Endothelial cell of umbilical vein (primary cell): ENCODE measurements at regions not wholly inside any gene's neighbourhood (a gene's known extent, or its start where the extent isn't known, plus 50 kb on each side); places are given as distances from the start of the nearest gene placed in this dataset.

Experiments
- BruUV-seq: library from RNA; stranded (reverse); fragments of 400-500 nt; replicated peaks from 2 replicates; lab custom pipeline; 2021; lab: Mats Ljungman, UMichigan
- CTCF ChIA-PET: fragments of 300-600, 350-600 bp; sonication (Branson Sonifier 250); formaldehyde crosslinking; loops from one replicate; lab custom pipeline; 2021; ENCODE audit warnings: antibody characterized with exemption, inconsistent platforms; lab: Charles Lee
- POLR2A ChIA-PET: fragments of 300-600, 350-600 bp; sonication (Branson Sonifier 250); formaldehyde crosslinking; loops from one replicate; lab custom pipeline; 2021; ENCODE audit warnings: antibody characterized with exemption, inconsistent platforms; lab: Charles Lee
- DNase-seq: peaks from one replicate; pipeline ENCODE4 v3.0.0-alpha.2; 2011; ENCODE audit warnings: low read depth, low spot score
- FAIRE-seq: peaks from 2 replicates; lab custom pipeline; 2011; peaks lifted over from hg19 to GRCh38; lab: Jason Lieb, UNC
- H2AFZ ChIP-seq: 2 replicates; pipeline ENCODE4 v1.6.0; 2012; ENCODE audit warnings: low read depth, low read length, control low read depth, inconsistent platforms
- H3K27ac ChIP-seq: 2 replicates; pipeline ENCODE4 v1.5.1; 2011; ENCODE audit warnings: low read depth, mild to moderate bottlenecking, control low read depth, low read length, moderate library complexity; ENCODE audit not compliant: insufficient read depth
- H3K27me3 ChIP-seq, 2 experiments: 2 replicates each; pipeline versions ENCODE4 v1.6.0 to v1.6.1; 2011; ENCODE audit warnings: low read length in 2 of 2, mixed read lengths in 1 of 2; ENCODE audit not compliant: control insufficient read depth in 2 of 2, insufficient read depth in 2 of 2
- H3K36me3 ChIP-seq, 2 experiments: 2 replicates in 1 of 2; 3 replicates in 1 of 2; pipeline ENCODE4 v1.5.1; 2011; ENCODE audit warnings: low read length in 2 of 2, mild to moderate bottlenecking in 1 of 2, moderate library complexity in 1 of 2; ENCODE audit not compliant: control insufficient read depth in 2 of 2, insufficient read depth in 2 of 2; ENCODE audit errors: extremely low read depth in 1 of 2
- H3K4me1 ChIP-seq: 3 replicates; pipeline ENCODE4 v1.5.1; 2011; ENCODE audit warnings: mild to moderate bottlenecking, low read length; ENCODE audit not compliant: control insufficient read depth, insufficient read depth; ENCODE audit errors: extremely low read depth
- H3K4me2 ChIP-seq: 2 replicates; pipeline ENCODE4 v1.6.1; 2011; ENCODE audit warnings: low read length, control low read depth, mixed read lengths; ENCODE audit not compliant: insufficient read depth
- H3K4me3 ChIP-seq, 3 experiments: fragments of 200-600 bp in 1 of 3; sonication (generic), shearing (Covaris generic) in 1 of 3; replicated peaks in 1 of 3; 2 replicates each; pipeline ENCODE4 v1.5.1; 2011 to 2016; ENCODE audit warnings: control low read depth in 3 of 3, low read length in 3 of 3, mild to moderate bottlenecking in 2 of 3, inconsistent platforms in 1 of 3, low read depth in 1 of 3, moderate library complexity in 1 of 3; ENCODE audit not compliant: insufficient read depth in 1 of 3
- H3K79me2 ChIP-seq: 2 replicates; pipeline ENCODE4 v1.6.0; 2012; ENCODE audit warnings: low read length, inconsistent platforms; ENCODE audit not compliant: control insufficient read depth, insufficient read depth
- H3K9ac ChIP-seq: replicated peaks from 2 replicates; pipeline ENCODE3; 2011; ENCODE audit warnings: low read length, control low read depth; ENCODE audit not compliant: insufficient read depth; ENCODE audit errors: extremely low read depth
- H3K9me1 ChIP-seq: replicated peaks from 3 replicates; pipeline ENCODE4 v1.6.0; 2011; ENCODE audit warnings: mild to moderate bottlenecking, low read length; ENCODE audit not compliant: control insufficient read depth, insufficient read depth; ENCODE audit errors: extremely low read depth
- H3K9me3 ChIP-seq: replicated peaks from 2 replicates; pipeline ENCODE4 v1.5.1; 2012; ENCODE audit warnings: low read length, inconsistent platforms; ENCODE audit not compliant: control insufficient read depth, insufficient read depth
- H4K20me1 ChIP-seq: replicated peaks from 2 replicates; pipeline ENCODE3; 2011; ENCODE audit warnings: mild to moderate bottlenecking, low read length; ENCODE audit not compliant: control insufficient read depth, insufficient read depth; ENCODE audit errors: extremely low read depth
- CTCF ChIP-seq, 2 donors: IDR thresholded peaks; 1 replicate in 1 of 2; 2 replicates in 1 of 2; pipeline ENCODE4 v1.5.1; 2011; ENCODE audit warnings: low read length in 2 of 2, mild to moderate bottlenecking in 2 of 2, moderate library complexity in 2 of 2, control low read depth in 1 of 2, inconsistent platforms in 1 of 2, low read depth in 1 of 2; ENCODE audit not compliant: insufficient read depth in 1 of 2; ENCODE audit errors: extremely low read depth in 1 of 2
- EZH2 ChIP-seq: IDR thresholded peaks from 2 replicates; pipeline ENCODE4 v1.6.1; 2012; ENCODE audit warnings: borderline replicate concordance, low read depth, mild to moderate bottlenecking, moderate library complexity, low read length, inconsistent platforms; ENCODE audit not compliant: severe bottlenecking
- FOS ChIP-seq: IDR thresholded peaks from 2 replicates; pipeline ENCODE4 v1.6.1; 2011; ENCODE audit warnings: mild to moderate bottlenecking, low read length, moderate library complexity, borderline replicate concordance; ENCODE audit not compliant: insufficient read depth
- GATA2 ChIP-seq: IDR thresholded peaks from 2 replicates; pipeline ENCODE4 v1.7.0; 2011; ENCODE audit warnings: low read depth, mild to moderate bottlenecking, moderate library complexity, mixed read lengths, low read length; ENCODE audit not compliant: insufficient read length, insufficient read depth
- JUN ChIP-seq: IDR thresholded peaks from 2 replicates; pipeline ENCODE4 v1.6.1; 2011; ENCODE audit warnings: borderline replicate concordance, low read depth; ENCODE audit not compliant: insufficient read length, insufficient read depth
- MAX ChIP-seq: IDR thresholded peaks from 2 replicates; pipeline ENCODE4 v1.6.1; 2011; ENCODE audit not compliant: insufficient read depth, insufficient read length
- MYC ChIP-seq: IDR thresholded peaks from one replicate; pipeline ENCODE4 v1.6.1; 2011; ENCODE audit warnings: mild to moderate bottlenecking, low read depth, low read length
- POLR2A ChIP-seq: IDR thresholded peaks from 2 replicates; pipeline ENCODE4 v1.6.1; 2012; ENCODE audit warnings: low read depth, mild to moderate bottlenecking, control low read depth, low read length
- POLR2AphosphoS5 ChIP-seq: IDR thresholded peaks from 2 replicates; pipeline ENCODE4 v1.6.1; 2012; ENCODE audit warnings: low read depth, mild to moderate bottlenecking, control low read depth, low read length, moderate library complexity; ENCODE audit not compliant: insufficient read depth
- dilution Hi-C: fragments of 300-500 bp; cut with MboI; formaldehyde crosslinking; loops from one replicate; pipeline ENCODE4 v1.15.0; 2019; ENCODE audit warnings: low sequenced_read_pairs; ENCODE audit not compliant: extremely low pct_ligation_motif_present
- intact Hi-C: fragments of 100-400 bp; cut with micrococcal nuclease; formaldehyde crosslinking; loops from one replicate; pipeline ENCODE4 v1.10.0; 2022

GRCh38 chr10:84768132-84768531, 439.7 kb downstream of the CCSER2 start:
- Histone ChIP-seq H3K9me1 (no peaks in the 10 kb centered on the region), H3K4me1 (no peaks in the 10 kb centered on the region), H3K9ac (no peak overlapping the region), H4K20me1 (no peaks in the 10 kb centered on the region), H3K79me2 (no peaks in the 10 kb centered on the region), H3K27ac (no peak overlapping the region), H3K9me3 (no peaks in the 10 kb centered on the region), H3K36me3 (no peaks in the 10 kb centered on the region), H3K4me3 (no peak overlapping the region), H2AFZ (no peak overlapping the region), H3K4me2 (no peak overlapping the region), H3K27me3 (no peaks in the 10 kb centered on the region)
- no TSS peak for BruUV-seq
- FAIRE-seq (no peak), DNase-seq (no peak)
- TF ChIP-seq MAX (no peak), GATA2 (no peak), MYC (no peak), FOS (no peak), EZH2 (no peak), JUN (no peak), POLR2A (no peak), POLR2AphosphoS5 (no peak)
- intact Hi-C loops (no loop called here), dilution Hi-C loops (no loop called here)
- ChIA-PET POLR2A (no interaction called here), CTCF (no interaction called here)

GRCh38 chr10:84770824-84771223, 442.4 kb downstream of the CCSER2 start:
- BruUV-seq = no TSS peak
- Histone ChIP-seq H3K4me1 (no peaks in the 10 kb centered on the region), H3K36me3 (no peaks in the 10 kb centered on the region), H2AFZ (no peak overlapping the region), H3K9ac (no peak overlapping the region), H3K4me3 (no peak overlapping the region), H4K20me1 (no peaks in the 10 kb centered on the region), H3K9me1 (no peaks in the 10 kb centered on the region), H3K27me3 (no peaks in the 10 kb centered on the region), H3K79me2 (no peaks in the 10 kb centered on the region), H3K27ac (no peak overlapping the region), H3K4me2 (no peak overlapping the region), H3K9me3 (no peaks in the 10 kb centered on the region)
- intact Hi-C loops (no loop called here), dilution Hi-C loops (no loop called here)
- ChIA-PET CTCF (no interaction called here), POLR2A (no interaction called here)
- FAIRE-seq (no peak), DNase-seq (no peak)
- TF ChIP-seq POLR2A (no peak), JUN (no peak), POLR2AphosphoS5 (no peak), GATA2 (no peak), MYC (no peak), FOS (no peak), CTCF (IDR thresholded peaks at IDR 0.05; ENCODE audit: extremely low read depth in 1 of 2, insufficient read depth in 1 of 2, low read depth in 1 of 2, low read length in 2 of 2) (no peak), EZH2 (no peak), MAX (no peak)
